SU-DHL-6 (cell line): ENCODE measurements at regions not wholly inside any gene's neighbourhood (a gene's known extent, or its start where the extent isn't known, plus 50 kb on each side); places are given as distances from the start of the nearest gene placed in this dataset.
"Not testable (repeated sequence)": the region's sequence is repeated elsewhere in the genome, so short reads cannot be mapped to it uniquely, and the experiment has no call there.

Source experiments
- H2AFZ ChIP-seq: fragments of 200-600 bp; sonication (generic); 2 replicates; pipeline ENCODE4 v1.6.1; 2014; ENCODE audit warnings: low read depth, mild to moderate bottlenecking, moderate library complexity, mixed read lengths, antibody characterized with exemption, low read length; ENCODE audit not compliant: severe bottlenecking
- H3F3A ChIP-seq: fragments of 200-600 bp; shearing (Covaris generic); 2 replicates; pipeline ENCODE4 v1.6.0; 2016; ENCODE audit warnings: antibody characterized with exemption, mild to moderate bottlenecking; ENCODE audit not compliant: insufficient read depth
- H3K27ac ChIP-seq: fragments of 200-600 bp; sonication (generic); 2 replicates; pipeline ENCODE4 v1.5.1; 2016; ENCODE audit warnings: low read depth, mild to moderate bottlenecking, low read length, moderate library complexity, mixed read lengths
- H3K27me3 ChIP-seq: fragments of 200-600 bp; sonication (generic), shearing (Covaris generic); 2 replicates; pipeline ENCODE4 v1.6.0; 2014; ENCODE audit warnings: mild to moderate bottlenecking, low read length
- H3K36me3 ChIP-seq: fragments of 200-600 bp; sonication (generic); 2 replicates; pipeline ENCODE4 v1.6.1; 2014; ENCODE audit warnings: mild to moderate bottlenecking, low read length, mixed read lengths
- H3K4me2 ChIP-seq: fragments of 300-600, 200-600 bp; shearing (Covaris generic), sonication (generic); 2 replicates; pipeline ENCODE4 v1.6.0; 2014; ENCODE audit warnings: low read length, low read depth, mild to moderate bottlenecking; ENCODE audit not compliant: poor library complexity, severe bottlenecking
- H3K4me3 ChIP-seq: fragments of 200-600 bp; sonication (generic); 2 replicates; pipeline ENCODE4 v1.5.1; 2014; ENCODE audit warnings: antibody characterized with exemption, low read length, mild to moderate bottlenecking, mixed read lengths; ENCODE audit not compliant: insufficient read depth, poor library complexity, severe bottlenecking
- H3K79me2 ChIP-seq: fragments of 200-600 bp; sonication (generic); 2 replicates; pipeline ENCODE4 v1.6.1; 2014; ENCODE audit warnings: mild to moderate bottlenecking, low read length, moderate library complexity; ENCODE audit not compliant: insufficient read depth
- H3K9ac ChIP-seq: fragments of 200-600 bp; sonication (generic); 2 replicates; pipeline ENCODE4 v1.7.0; 2014; ENCODE audit warnings: mild to moderate bottlenecking, low read length
- H3K9me2 ChIP-seq: fragments of 200-600 bp; sonication (generic); replicated peaks from 2 replicates; pipeline ENCODE4 v1.6.1; 2014; ENCODE audit warnings: low read length; ENCODE audit not compliant: insufficient read depth
- H3K9me3 ChIP-seq: fragments of 200-600 bp; sonication (generic); 2 replicates; pipeline ENCODE4 v1.6.1; 2014; ENCODE audit warnings: low read length, mixed read lengths; ENCODE audit not compliant: insufficient read depth
- H4K20me1 ChIP-seq: fragments of 200-600 bp; sonication (generic); 2 replicates; pipeline ENCODE4 v1.6.1; 2014; ENCODE audit warnings: low read depth, mild to moderate bottlenecking, antibody characterized with exemption, low read length, moderate library complexity, mixed read lengths
- EZH2phosphoT487 ChIP-seq: fragments of 200-600 bp; sonication (generic), shearing (Covaris generic); conservative IDR thresholded peaks from 2 replicates; pipeline ENCODE4 v1.6.1; 2018; ENCODE audit warnings: mild to moderate bottlenecking, antibody characterized with exemption, low read length, moderate library complexity, mixed read lengths
- TF ChIP-seq, protein P1 (sequence below): fragments of 200-600 bp; sonication (generic); IDR thresholded peaks from one replicate; pipeline ENCODE4 v1.5.1; 2017; ENCODE audit warnings: antibody characterized with exemption, mild to moderate bottlenecking, low read length, moderate library complexity; ENCODE audit not compliant: insufficient read depth, poor library complexity, severe bottlenecking

- H3K9ac ChIP-seq = no peak overlapping the region
- H3F3A ChIP-seq = no peaks in the 10 kb centered on the region
- no peaks in the 10 kb centered on the region for H3K9me3 ChIP-seq
- H3K79me2 ChIP-seq = no peaks in the 10 kb centered on the region
- H2AFZ ChIP-seq = no peak overlapping the region
- no peak overlapping the region for H3K4me3 ChIP-seq
- H4K20me1 ChIP-seq = no peaks in the 10 kb centered on the region
- no peaks in the 10 kb centered on the region for H3K36me3 ChIP-seq
- no peaks in the 10 kb centered on the region for H3K9me2 ChIP-seq
- no peak overlapping the region for H3K27ac ChIP-seq
- H3K27me3 ChIP-seq = no peaks in the 10 kb centered on the region
- H3K4me2 ChIP-seq = no peak overlapping the region
- TF ChIP-seq EZH2phosphoT487 = no peak
- TF ChIP-seq, protein P1, sequence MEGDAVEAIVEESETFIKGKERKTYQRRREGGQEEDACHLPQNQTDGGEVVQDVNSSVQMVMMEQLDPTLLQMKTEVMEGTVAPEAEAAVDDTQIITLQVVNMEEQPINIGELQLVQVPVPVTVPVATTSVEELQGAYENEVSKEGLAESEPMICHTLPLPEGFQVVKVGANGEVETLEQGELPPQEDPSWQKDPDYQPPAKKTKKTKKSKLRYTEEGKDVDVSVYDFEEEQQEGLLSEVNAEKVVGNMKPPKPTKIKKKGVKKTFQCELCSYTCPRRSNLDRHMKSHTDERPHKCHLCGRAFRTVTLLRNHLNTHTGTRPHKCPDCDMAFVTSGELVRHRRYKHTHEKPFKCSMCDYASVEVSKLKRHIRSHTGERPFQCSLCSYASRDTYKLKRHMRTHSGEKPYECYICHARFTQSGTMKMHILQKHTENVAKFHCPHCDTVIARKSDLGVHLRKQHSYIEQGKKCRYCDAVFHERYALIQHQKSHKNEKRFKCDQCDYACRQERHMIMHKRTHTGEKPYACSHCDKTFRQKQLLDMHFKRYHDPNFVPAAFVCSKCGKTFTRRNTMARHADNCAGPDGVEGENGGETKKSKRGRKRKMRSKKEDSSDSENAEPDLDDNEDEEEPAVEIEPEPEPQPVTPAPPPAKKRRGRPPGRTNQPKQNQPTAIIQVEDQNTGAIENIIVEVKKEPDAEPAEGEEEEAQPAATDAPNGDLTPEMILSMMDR = no peak
These were observed 153.4 kb downstream of the LMLN start for GRCh38 chr3:198113206-198114053.

DNA sequence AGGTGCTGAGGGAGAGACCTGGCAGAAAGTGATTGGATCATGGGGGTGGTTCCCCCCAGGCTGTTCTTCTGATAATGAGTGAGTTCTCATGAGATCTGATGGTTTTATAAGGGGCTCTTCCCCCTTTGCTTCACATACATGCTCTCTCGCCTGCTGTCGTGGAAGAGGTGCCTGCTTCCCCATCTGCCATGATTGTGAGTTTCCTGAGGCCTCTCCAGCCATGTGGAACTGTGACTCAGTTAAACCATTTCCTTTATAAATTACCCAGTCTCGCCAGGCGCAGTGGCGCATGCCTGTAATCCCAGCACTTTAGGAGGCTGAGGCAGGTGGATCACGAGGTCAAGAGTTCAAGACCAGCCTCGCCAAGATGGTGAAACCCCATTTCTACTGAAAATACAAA lies 154.5 kb downstream of the LMLN start:
- not testable (repeated sequence) for H3K79me2 ChIP-seq, H3K4me3 ChIP-seq, H3K36me3 ChIP-seq, H3K4me2 ChIP-seq, H3K27ac ChIP-seq, H3K27me3 ChIP-seq, H3F3A ChIP-seq, H3K9me2 ChIP-seq, H3K9ac ChIP-seq, H4K20me1 ChIP-seq, H3K9me3 ChIP-seq, H2AFZ ChIP-seq

DNA sequence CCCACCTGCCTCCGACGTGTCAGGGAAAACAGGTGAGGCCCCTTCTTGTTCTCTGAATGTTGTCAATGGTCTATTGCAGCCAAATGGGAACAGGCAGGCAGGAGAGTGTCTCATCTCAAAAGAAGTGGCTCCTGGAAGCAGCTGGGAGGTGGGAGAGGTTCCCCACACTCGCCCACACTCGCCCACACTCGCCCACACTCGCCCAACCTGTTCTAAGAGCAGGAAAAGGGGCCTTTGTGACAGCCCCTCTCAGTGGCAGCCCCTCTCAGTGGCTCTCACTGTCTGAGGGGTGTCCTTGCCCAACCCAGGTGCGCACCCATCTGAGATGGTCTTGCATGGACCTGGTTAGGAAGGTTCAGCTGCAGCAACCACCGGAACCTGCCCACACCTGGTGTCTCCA lies 162.2 kb downstream of the LMLN start:
- not testable (repeated sequence) for H3K4me2 ChIP-seq, H2AFZ ChIP-seq, H3K27me3 ChIP-seq, H3K9ac ChIP-seq, H3K36me3 ChIP-seq, H3K9me3 ChIP-seq, H3K27ac ChIP-seq, H3K79me2 ChIP-seq, H4K20me1 ChIP-seq, H3K4me3 ChIP-seq, H3F3A ChIP-seq, H3K9me2 ChIP-seq

DNA sequence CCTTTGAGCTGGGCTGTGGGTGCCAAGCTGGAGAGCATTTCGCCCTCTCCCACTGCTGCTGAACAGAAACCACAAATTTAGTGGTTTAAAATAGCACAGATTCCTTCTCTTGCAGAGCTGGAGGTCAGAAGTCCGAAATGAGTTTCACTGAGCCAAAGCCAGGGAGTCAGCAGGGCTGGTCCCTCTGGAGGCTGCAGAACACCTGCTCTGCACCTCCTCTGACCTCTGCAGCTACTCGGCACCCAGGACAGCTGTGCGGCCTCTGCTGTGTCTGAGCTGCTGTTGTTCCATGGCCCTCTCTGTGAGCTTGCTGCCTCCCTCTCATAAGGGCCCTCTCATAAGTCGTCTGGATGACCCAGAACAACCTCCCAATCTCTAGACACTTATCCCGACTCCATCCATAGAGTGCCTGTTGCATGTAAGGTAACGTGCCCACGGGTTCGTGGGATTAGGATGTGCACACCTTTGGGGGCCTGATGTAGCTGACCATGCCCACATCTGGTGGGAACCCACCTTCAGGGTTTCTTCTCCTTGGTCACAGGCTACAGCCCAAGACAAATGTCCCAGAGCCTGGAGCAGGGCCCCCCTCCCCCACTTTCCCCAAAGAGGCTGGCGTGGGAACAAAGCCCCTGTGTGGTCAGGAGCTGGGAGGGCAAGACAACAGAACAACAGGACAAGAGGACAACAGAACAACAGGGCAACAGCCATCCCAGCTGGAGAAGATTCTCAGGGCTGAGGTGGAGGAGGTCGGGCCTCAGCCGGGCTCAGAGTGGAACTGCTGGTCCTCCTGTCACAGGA lies 177.2 kb downstream of the LMLN start:
- not testable (repeated sequence) for H3K79me2 ChIP-seq, H3K9ac ChIP-seq, H3F3A ChIP-seq, H3K4me3 ChIP-seq, H3K9me3 ChIP-seq, H3K36me3 ChIP-seq, H4K20me1 ChIP-seq, H3K4me2 ChIP-seq, H3K27me3 ChIP-seq, H3K27ac ChIP-seq, H3K9me2 ChIP-seq, H2AFZ ChIP-seq

- not testable (repeated sequence) for H4K20me1 ChIP-seq, H3K4me3 ChIP-seq, H3K4me2 ChIP-seq, H2AFZ ChIP-seq, H3F3A ChIP-seq, H3K79me2 ChIP-seq, H3K9ac ChIP-seq, H3K9me3 ChIP-seq, H3K36me3 ChIP-seq, H3K27me3 ChIP-seq, H3K27ac ChIP-seq, H3K9me2 ChIP-seq
These were observed 178.2 kb downstream of the LMLN start for GRCh38 chr3:198138205-198138604.

GRCh38 chr3:198139037-198139436 lies 179.0 kb downstream of the LMLN start:
- H3F3A ChIP-seq, H3K9ac ChIP-seq, H4K20me1 ChIP-seq, H2AFZ ChIP-seq, H3K79me2 ChIP-seq, H3K9me2 ChIP-seq, H3K27ac ChIP-seq, H3K9me3 ChIP-seq, H3K36me3 ChIP-seq, H3K4me2 ChIP-seq, H3K27me3 ChIP-seq, H3K4me3 ChIP-seq: not testable (repeated sequence)

GRCh38 chr3:198139513-198140167 lies 179.6 kb downstream of the LMLN start:
- not testable (repeated sequence) for H3K27ac ChIP-seq, H3K9ac ChIP-seq, H3K4me2 ChIP-seq, H3K4me3 ChIP-seq, H4K20me1 ChIP-seq, H3K36me3 ChIP-seq, H3K27me3 ChIP-seq, H3K9me3 ChIP-seq, H2AFZ ChIP-seq, H3K79me2 ChIP-seq, H3F3A ChIP-seq, H3K9me2 ChIP-seq
